ENCODE measurements at regions not wholly inside any gene's neighbourhood (a gene's known extent, or its start where the extent isn't known, plus 50 kb on each side); places are given as distances from the start of the nearest gene placed in this dataset.

DNA sequence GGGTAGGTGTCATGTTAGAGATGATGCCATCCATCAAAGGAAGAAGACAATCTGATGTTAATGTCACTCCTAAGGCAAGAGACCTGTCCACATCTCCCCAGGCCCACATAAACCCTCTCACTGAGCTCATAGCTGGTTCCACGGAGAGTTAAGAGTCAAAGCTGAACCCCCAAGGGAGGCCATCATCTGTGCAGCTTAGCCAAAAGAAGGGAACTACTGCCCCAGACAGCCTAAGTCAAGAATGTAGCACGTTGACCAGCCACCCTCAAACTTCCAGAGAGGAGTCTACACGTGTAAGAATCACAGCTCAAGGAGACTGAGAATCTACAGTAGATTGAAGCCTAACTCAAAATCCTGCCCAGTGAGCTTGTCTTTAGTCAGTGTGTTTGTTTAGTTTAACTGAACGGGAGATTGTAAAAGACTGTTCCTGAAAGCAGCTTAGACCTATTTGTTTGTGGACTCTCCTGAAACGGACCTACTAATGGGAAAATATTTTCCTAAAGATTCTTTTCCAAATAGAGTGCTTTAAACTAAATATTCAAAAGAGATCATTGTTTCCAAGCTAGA is 192.7 kb upstream of the NFE2L3 start:
- Mint-ChIP-seq H3K4me3 (no peak overlapping the region), H3K36me3 (no peaks in the 10 kb centered on the region), H3K27ac (no peak overlapping the region), H3K27me3 (peaks cover 28% of the 10 kb centered on the region), H3K4me1 (no peaks in the 10 kb centered on the region), H3K9me3 (no peaks in the 10 kb centered on the region)
- POLR2A ChIA-PET: no interaction called here
- DNase-seq (no peak), ATAC-seq (ENCODE audit: low read depth) (no peak)

DNA sequence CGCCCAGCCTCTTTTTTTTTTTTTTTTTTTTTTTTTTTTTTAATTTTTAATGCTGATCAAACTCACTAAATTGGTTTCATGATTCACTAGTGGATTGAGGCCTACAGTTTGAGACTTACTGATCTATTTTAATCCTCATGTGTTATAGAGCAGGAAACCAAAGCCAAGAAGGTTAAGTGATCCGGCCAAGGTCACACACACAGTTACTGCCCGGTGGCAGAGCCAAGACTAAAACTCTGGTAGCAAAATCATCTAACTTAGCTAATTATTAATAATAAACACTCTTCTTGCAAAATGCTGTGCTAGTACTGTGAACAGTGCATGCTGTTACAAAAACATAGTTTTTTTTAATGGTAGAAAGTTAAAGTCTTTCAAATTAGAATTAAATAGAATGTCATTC is 188.3 kb upstream of the NFE2L3 start:
- POLR2A ChIA-PET: no interaction called here
- Mint-ChIP-seq H3K4me3 (no peak overlapping the region), H3K9me3 (peaks cover 1% of the 10 kb centered on the region), H3K36me3 (no peaks in the 10 kb centered on the region), H3K27ac (no peak overlapping the region), H3K27me3 (peaks cover 33% of the 10 kb centered on the region), H3K4me1 (peaks cover 14% of the 10 kb centered on the region)
- DNase-seq: no peak
- ATAC-seq (ENCODE audit: low read depth): no peak

DNA sequence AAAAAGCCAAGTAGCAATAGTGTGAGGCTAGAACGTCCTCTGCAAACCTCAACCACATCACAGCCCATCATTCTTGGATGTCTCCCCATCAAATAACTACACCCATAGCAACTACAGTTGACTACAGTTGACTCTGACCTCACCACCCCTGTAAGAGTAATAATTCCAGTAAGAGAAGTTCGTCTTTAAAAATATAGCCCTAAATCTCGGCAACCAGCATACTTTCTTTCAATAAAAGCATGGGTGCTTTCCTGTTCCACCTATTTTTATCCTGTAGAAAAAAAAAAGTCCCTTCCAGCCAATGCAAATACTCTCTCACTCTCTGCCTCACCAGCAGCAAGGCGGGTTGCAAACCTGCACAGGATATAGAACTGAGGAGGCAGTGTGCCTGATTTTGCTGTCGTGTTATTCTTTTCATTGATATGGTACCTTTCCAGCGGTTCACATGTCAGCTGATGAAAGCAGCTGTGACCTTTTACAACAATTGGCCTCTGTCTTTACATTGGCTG is 187.5 kb upstream of the NFE2L3 start:
- Mint-ChIP-seq H3K4me3 (no peak overlapping the region), H3K9me3 (peaks cover 1% of the 10 kb centered on the region)
- POLR2A ChIA-PET: no interaction called here

GRCh38 chr7:25965405-25966123 is 186.4 kb upstream of the NFE2L3 start:
- H3K4me3 Mint-ChIP-seq: no peak overlapping the region
- POLR2A ChIA-PET: no interaction called here
- H3K4me1 Mint-ChIP-seq: peaks cover 14% of the 10 kb centered on the region
- no peak overlapping the region for H3K27ac Mint-ChIP-seq
- DNase-seq: no peak
- H3K27me3 Mint-ChIP-seq: peaks cover 26% of the 10 kb centered on the region
- H3K36me3 Mint-ChIP-seq: no peaks in the 10 kb centered on the region
- ATAC-seq (ENCODE audit: low read depth): no peak
- H3K9me3 Mint-ChIP-seq: peaks cover 1% of the 10 kb centered on the region

More for the DNA sequence above, 187.5 kb upstream of the NFE2L3 start:
- DNase-seq: no peak
- Mint-ChIP-seq H3K27me3 (peaks cover 30% of the 10 kb centered on the region), H3K36me3 (no peaks in the 10 kb centered on the region), H3K4me1 (peaks cover 14% of the 10 kb centered on the region), H3K27ac (no peak overlapping the region)
- ATAC-seq (ENCODE audit: low read depth): no peak

DNA sequence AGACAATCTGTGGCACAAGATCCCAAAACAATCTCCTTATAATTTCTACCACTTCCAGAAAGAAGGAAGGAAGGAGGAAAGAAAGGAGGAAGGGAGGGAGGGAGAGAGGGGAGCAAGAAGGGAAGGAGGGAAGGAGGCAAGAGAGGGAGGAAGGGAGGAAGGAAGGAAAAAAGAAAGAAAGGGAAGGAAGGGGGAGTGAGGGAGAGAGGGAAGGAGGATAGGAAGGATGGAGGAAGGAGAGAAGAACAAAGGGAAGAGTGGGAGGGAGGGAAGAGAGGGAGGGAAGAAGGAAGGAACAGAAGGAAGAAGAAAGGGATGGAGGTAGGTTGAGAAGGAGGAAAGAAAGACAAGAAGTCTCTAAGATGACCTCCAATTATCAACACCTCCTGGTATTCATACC is 185.5 kb upstream of the NFE2L3 start:
- Mint-ChIP-seq H3K4me1 (peaks cover 14% of the 10 kb centered on the region), H3K27ac (no peak overlapping the region), H3K9me3 (peaks cover 1% of the 10 kb centered on the region), H3K4me3 (no peak overlapping the region), H3K36me3 (no peaks in the 10 kb centered on the region), H3K27me3 (peaks cover 21% of the 10 kb centered on the region)
- DNase-seq (no peak), ATAC-seq (ENCODE audit: low read depth) (no peak)
- POLR2A ChIA-PET: no interaction called here

- H3K36me3 Mint-ChIP-seq: no peaks in the 10 kb centered on the region
- peaks cover 14% of the 10 kb centered on the region for H3K4me1 Mint-ChIP-seq
- DNase-seq (no peak), ATAC-seq (ENCODE audit: low read depth) (peak; percentile 79)
- POLR2A ChIA-PET: interaction anchor here (0.6 kb wide), 1 partner anchor 9 kb away, joined by 3 read pairs; no protein-coding TSS in a partner anchor
- H3K27me3 Mint-ChIP-seq: peaks cover 27% of the 10 kb centered on the region
- no peak overlapping the region for H3K27ac Mint-ChIP-seq
- no peak overlapping the region for H3K4me3 Mint-ChIP-seq
- H3K9me3 Mint-ChIP-seq: peaks cover 2% of the 10 kb centered on the region
Measured at GRCh38 chr7:25967278-25968204, 184.5 kb upstream of the NFE2L3 start.

DNA sequence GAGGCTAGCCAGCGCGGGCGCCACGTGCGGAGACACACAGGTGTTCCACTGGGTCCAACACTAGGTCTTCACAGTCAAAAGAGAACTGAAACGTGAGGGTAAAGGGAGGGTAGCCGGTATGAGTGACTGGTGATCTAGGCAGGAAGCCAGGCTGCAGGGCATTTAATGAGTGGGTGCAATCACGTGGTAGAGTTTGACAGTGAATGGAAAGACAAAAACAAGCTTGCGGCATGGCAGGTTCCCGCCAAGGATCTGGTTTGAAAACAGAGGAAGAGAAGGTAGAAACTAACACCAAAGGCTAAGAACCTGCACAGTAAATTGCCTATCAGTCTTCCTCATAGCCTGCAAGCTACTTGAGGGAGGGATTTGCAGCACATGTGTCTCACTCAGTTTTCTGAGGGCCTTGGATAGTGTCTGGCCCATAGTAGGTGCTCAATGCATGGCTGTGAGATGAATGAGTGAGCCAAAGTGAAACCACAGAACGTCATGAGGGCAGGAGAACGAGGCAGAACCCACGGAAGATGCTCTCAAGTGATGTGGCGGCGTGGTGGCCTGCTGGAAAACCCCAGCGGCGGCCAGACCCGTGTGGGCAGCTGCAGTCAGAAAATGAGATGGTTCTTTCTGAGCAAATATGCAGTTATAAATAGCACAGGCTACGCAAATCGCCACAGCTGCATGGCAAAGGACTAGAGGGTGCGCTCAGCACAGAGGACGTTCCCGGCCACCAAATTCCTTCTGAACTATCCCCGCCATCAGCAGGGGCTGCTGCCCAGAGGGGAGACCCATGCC is 183.6 kb upstream of the NFE2L3 start:
- H3K4me3 Mint-ChIP-seq: no peak overlapping the region
- H3K27ac Mint-ChIP-seq: no peak overlapping the region
- H3K36me3 Mint-ChIP-seq: no peaks in the 10 kb centered on the region
- H3K27me3 Mint-ChIP-seq: peaks cover 25% of the 10 kb centered on the region
- peaks cover 14% of the 10 kb centered on the region for H3K4me1 Mint-ChIP-seq
- ATAC-seq (ENCODE audit: low read depth) (peak; percentile 25), DNase-seq (no peak)
- POLR2A ChIA-PET: interaction anchor here (0.6 kb wide), 1 partner anchor 9 kb away, joined by 3 read pairs; no protein-coding TSS in a partner anchor
- peaks cover 4% of the 10 kb centered on the region for H3K9me3 Mint-ChIP-seq

GRCh38 chr7:25970356-25970755 is 181.6 kb upstream of the NFE2L3 start:
- Mint-ChIP-seq H3K27ac (no peak overlapping the region), H3K4me3 (no peak overlapping the region), H3K36me3 (no peaks in the 10 kb centered on the region), H3K9me3 (peaks cover 4% of the 10 kb centered on the region), H3K4me1 (peaks cover 13% of the 10 kb centered on the region), H3K27me3 (peaks cover 18% of the 10 kb centered on the region)
- ATAC-seq (ENCODE audit: low read depth): no peak
- no peak for DNase-seq
- POLR2A ChIA-PET: no interaction called here

DNA sequence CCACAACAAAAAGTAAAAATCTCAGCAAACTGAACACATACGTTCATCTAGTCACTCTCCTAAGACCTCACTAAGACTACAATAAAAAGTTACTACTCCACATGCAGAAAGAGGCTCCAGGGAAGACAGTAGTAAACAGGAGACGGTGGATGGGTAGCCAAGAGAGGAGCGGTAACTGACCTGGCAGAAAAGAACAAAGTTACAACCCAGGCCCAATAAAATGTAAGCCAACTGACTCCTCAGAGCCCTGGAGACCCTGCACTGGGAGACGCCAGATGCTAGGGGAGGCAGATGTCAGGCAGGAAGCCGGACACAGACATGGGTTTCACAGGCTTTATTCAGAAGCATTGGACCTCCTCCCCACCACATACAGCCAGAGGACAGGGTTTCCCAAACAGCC is 181.1 kb upstream of the NFE2L3 start:
- H3K27me3 Mint-ChIP-seq: peaks cover 15% of the 10 kb centered on the region
- ATAC-seq (ENCODE audit: low read depth) (no peak), DNase-seq (no peak)
- peaks cover 4% of the 10 kb centered on the region for H3K9me3 Mint-ChIP-seq
- H3K4me3 Mint-ChIP-seq: no peak overlapping the region
- H3K36me3 Mint-ChIP-seq: no peaks in the 10 kb centered on the region
- POLR2A ChIA-PET: no interaction called here
- H3K27ac Mint-ChIP-seq: no peak overlapping the region
- peaks cover 13% of the 10 kb centered on the region for H3K4me1 Mint-ChIP-seq

DNA sequence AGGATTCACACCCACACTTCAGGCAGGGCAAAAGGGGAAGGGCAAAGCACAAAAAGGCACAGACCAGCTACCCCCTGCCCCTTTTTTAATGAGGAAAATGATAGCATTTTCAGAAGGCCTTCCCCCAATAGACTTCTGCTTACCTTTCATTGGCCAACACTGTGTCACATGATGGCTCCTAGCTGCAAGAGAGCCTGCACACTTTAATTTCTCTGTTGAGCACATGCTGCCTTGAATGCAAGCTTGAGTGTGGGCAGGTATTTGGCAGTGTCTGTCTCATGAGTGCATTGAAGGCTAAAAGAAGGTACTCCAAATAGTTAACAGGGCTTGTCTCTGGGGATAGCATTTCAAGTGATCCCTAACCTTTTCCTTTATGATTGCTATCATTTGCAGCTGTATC is 175.4 kb upstream of the NFE2L3 start:
- Mint-ChIP-seq H3K9me3 (peaks cover 5% of the 10 kb centered on the region), H3K27me3 (peaks cover 7% of the 10 kb centered on the region), H3K4me1 (no peaks in the 10 kb centered on the region), H3K27ac (no peak overlapping the region), H3K36me3 (no peaks in the 10 kb centered on the region), H3K4me3 (no peak overlapping the region)
- no peak for DNase-seq
- ATAC-seq (ENCODE audit: low read depth): no peak
- POLR2A ChIA-PET: interaction anchor here (0.7 kb wide), 1 partner anchor 9 kb away, joined by 3 read pairs; no protein-coding TSS in a partner anchor

DNA sequence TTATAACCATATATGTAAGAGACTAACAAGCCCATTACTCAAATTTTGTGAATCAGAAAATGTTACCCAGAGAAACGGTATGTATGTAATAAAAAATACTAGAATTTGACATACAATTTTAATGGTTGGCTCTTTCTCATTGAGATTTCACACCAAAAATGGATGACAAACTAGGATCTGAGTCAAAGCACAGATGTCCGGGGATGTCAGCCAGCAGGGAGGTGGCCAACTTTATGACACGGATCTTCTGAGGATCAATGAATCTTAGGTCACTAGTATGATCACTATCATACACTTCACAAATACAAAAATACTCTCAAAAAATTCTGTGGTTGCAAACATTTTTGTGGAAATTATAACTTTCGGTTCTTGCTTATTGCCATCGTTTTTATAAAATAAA is 173.5 kb upstream of the NFE2L3 start:
- POLR2A ChIA-PET: no interaction called here
- peaks cover 2% of the 10 kb centered on the region for H3K27me3 Mint-ChIP-seq
- no peaks in the 10 kb centered on the region for H3K36me3 Mint-ChIP-seq
- H3K4me3 Mint-ChIP-seq: no peak overlapping the region
- H3K4me1 Mint-ChIP-seq: no peaks in the 10 kb centered on the region
- H3K9me3 Mint-ChIP-seq: peaks cover 2% of the 10 kb centered on the region
- no peak overlapping the region for H3K27ac Mint-ChIP-seq
- DNase-seq: no peak
- no peak for ATAC-seq (ENCODE audit: low read depth)

GRCh38 chr7:25979605-25980004 is 172.4 kb upstream of the NFE2L3 start:
- H3K4me1 Mint-ChIP-seq: no peaks in the 10 kb centered on the region
- H3K9me3 Mint-ChIP-seq: peaks cover 2% of the 10 kb centered on the region
- POLR2A ChIA-PET: no interaction called here
- H3K4me3 Mint-ChIP-seq: no peak overlapping the region
- H3K27ac Mint-ChIP-seq: no peak overlapping the region
- DNase-seq (no peak), ATAC-seq (ENCODE audit: low read depth) (no peak)
- H3K27me3 Mint-ChIP-seq: no peaks in the 10 kb centered on the region
- H3K36me3 Mint-ChIP-seq: no peaks in the 10 kb centered on the region

DNA sequence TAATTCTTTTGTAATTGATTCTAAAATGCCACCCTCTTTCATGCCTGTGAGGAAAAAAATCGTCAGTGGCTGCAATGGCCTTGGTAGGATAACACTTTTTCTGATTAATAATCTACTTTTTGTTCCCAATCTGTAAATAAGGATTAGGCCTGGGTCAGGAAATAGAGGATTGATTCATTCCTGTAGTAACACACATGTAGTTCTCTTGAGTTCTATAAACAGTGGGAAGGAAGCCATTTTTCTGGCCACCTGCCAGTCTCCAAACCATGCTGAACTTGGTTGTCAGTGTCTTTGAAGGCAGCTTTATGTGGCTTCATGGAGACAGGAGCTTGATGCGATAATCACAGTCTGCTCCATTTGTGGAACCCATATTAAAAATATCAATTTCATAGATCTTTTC is 169.3 kb upstream of the NFE2L3 start:
- DNase-seq (no peak), ATAC-seq (ENCODE audit: low read depth) (no peak)
- Mint-ChIP-seq H3K27ac (no peak overlapping the region), H3K36me3 (no peaks in the 10 kb centered on the region), H3K27me3 (peaks cover 10% of the 10 kb centered on the region), H3K9me3 (no peaks in the 10 kb centered on the region), H3K4me3 (no peak overlapping the region), H3K4me1 (peaks cover 4% of the 10 kb centered on the region)
- POLR2A ChIA-PET: no interaction called here

Measured in activated naive CD8-positive, alpha-beta T cell treated with anti-CD3 and anti-CD28 coated beads, Interleukin-2, amount 10 ng/mL, durations not matched to agents 7 days and 5 days (primary cell).